Prostate gland (tissue), 2 donors: ENCODE measurements at regions not wholly inside any gene's neighbourhood (a gene's known extent, or its start where the extent isn't known, plus 50 kb on each side); places are given as distances from the start of the nearest gene placed in this dataset.

Experiments used
- DNase-seq: peaks from one replicate; pipeline ENCODE4 v3.0.0-alpha.2; 2019; ENCODE audit warnings: low spot score
- H3K27ac ChIP-seq, 2 donors: fragments of 200-600 bp; sonication (generic); 2 replicates each; pipeline ENCODE4 v1.5.1; 2017 to 2019
- H3K27me3 ChIP-seq: fragments of 200-600 bp; sonication (generic); replicated peaks from 2 replicates; pipeline ENCODE4 v1.5.1; 2019; ENCODE audit not compliant: insufficient read depth
- H3K36me3 ChIP-seq, 2 donors: fragments of 200-600 bp; sonication (generic); 1 replicate in 1 of 2; 2 replicates in 1 of 2; pipeline versions ENCODE4 v1.5.1 to v1.8.1; 2017 to 2019
- H3K4me1 ChIP-seq: fragments of 200-600 bp; sonication (generic); replicated peaks from 2 replicates; pipeline ENCODE4 v1.5.1; 2019
- H3K4me3 ChIP-seq, 2 donors: fragments of 200-600 bp; sonication (generic); 2 replicates each; pipeline ENCODE4 v1.5.1; 2017 to 2019
- H3K9me3 ChIP-seq: fragments of 200-600 bp; sonication (generic); 2 replicates; pipeline ENCODE4 v1.5.1; 2017
- POLR2A ChIP-seq: fragments of 450-650 bp; IDR thresholded peaks from one replicate; pipeline ENCODE4 v1.6.1; 2016; ENCODE audit warnings: antibody characterized with exemption, mild to moderate bottlenecking
- POLR2AphosphoS5 ChIP-seq: sonication (generic); formaldehyde crosslinking; IDR thresholded peaks from one replicate; pipeline ENCODE4 v1.6.1; 2017; ENCODE audit warnings: antibody characterized with exemption
- WGBS: methylation state at CpG from one replicate; pipeline ENCODE4 v1.1.5; 2018; 5-methylcytosine and 5-hydroxymethylcytosine counted together
- intact Hi-C: fragments of 100-400 bp; cut with DNase I; formaldehyde crosslinking; loops from one replicate; pipeline ENCODE4 v1.14.2; 2022
- TF ChIP-seq, protein P1 (sequence below), 4 experiments: fragments of 200-600 bp in 2 of 4; fragments of 450-650 bp in 2 of 4; sonication (generic) in 2 of 4; IDR thresholded peaks; 1 replicate in 3 of 4; 2 replicates in 1 of 4; pipeline ENCODE4 v1.5.1; 2016 to 2019; ENCODE audit warnings: antibody characterized with exemption in 4 of 4, mild to moderate bottlenecking in 2 of 4, moderate library complexity in 2 of 4

DNA sequence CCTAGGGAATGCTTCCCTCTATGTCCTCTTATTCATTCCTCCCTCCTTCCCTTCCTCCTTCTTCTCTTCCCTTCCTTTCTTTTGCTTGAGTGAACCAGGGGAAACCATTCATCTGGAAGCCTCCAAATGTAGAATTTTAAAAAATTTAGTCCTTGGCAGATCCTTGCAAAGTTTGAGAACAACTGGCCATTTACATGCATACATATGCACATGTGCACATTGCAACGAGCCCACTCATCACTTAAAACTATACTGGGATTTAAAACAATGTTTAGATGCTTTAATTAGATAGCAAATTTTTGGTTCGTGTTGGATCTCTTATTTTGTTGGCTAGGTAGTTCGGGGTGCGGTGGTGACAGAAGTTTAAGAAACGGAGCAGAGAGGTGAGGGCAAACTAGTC, 68.0 kb upstream of the HMGA2 start:
- Histone ChIP-seq H3K9me3 (no peaks in the 10 kb centered on the region), H3K36me3 (no peaks in the 10 kb centered on the region), H3K27ac (no peak overlapping the region), H3K4me3 (no peak overlapping the region), H3K27me3 (no peaks in the 10 kb centered on the region), H3K4me1 (no peaks in the 10 kb centered on the region)
- 88% methylated on average over 5 of the region's 5 CpGs for WGBS
- TF ChIP-seq POLR2AphosphoS5: no peak
- no peak for TF ChIP-seq POLR2A
- TF ChIP-seq, protein P1, sequence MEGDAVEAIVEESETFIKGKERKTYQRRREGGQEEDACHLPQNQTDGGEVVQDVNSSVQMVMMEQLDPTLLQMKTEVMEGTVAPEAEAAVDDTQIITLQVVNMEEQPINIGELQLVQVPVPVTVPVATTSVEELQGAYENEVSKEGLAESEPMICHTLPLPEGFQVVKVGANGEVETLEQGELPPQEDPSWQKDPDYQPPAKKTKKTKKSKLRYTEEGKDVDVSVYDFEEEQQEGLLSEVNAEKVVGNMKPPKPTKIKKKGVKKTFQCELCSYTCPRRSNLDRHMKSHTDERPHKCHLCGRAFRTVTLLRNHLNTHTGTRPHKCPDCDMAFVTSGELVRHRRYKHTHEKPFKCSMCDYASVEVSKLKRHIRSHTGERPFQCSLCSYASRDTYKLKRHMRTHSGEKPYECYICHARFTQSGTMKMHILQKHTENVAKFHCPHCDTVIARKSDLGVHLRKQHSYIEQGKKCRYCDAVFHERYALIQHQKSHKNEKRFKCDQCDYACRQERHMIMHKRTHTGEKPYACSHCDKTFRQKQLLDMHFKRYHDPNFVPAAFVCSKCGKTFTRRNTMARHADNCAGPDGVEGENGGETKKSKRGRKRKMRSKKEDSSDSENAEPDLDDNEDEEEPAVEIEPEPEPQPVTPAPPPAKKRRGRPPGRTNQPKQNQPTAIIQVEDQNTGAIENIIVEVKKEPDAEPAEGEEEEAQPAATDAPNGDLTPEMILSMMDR (IDR thresholded peaks at IDR 0.05): no peak
- intact Hi-C loops: no loop called here
- no peak for DNase-seq

- Histone ChIP-seq H3K4me3 (no peak overlapping the region), H3K27me3 (no peaks in the 10 kb centered on the region), H3K4me1 (no peaks in the 10 kb centered on the region), H3K9me3 (no peaks in the 10 kb centered on the region), H3K27ac (no peak overlapping the region), H3K36me3 (no peaks in the 10 kb centered on the region)
- intact Hi-C loops: no loop called here
- no peak for DNase-seq
- TF ChIP-seq, protein P1 (IDR thresholded peaks at IDR 0.05): no peak
- TF ChIP-seq POLR2AphosphoS5: no peak
- TF ChIP-seq POLR2A: no peak
- WGBS: 61% methylated on average over 2 of the region's 2 CpGs
Observed at GRCh38 chr12:65756956-65757511, 67.2 kb upstream of the HMGA2 start.

GRCh38 chr12:65758401-65758800, 65.9 kb upstream of the HMGA2 start:
- 92% methylated on average over 2 of the region's 2 CpGs for WGBS
- no peak for DNase-seq
- H3K4me3 ChIP-seq: no peak overlapping the region
- H3K36me3 ChIP-seq: no peaks in the 10 kb centered on the region
- no peaks in the 10 kb centered on the region for H3K9me3 ChIP-seq
- no peak overlapping the region for H3K27ac ChIP-seq
- intact Hi-C loops: no loop called here
- H3K27me3 ChIP-seq: no peaks in the 10 kb centered on the region
- TF ChIP-seq, protein P1 (IDR thresholded peaks at IDR 0.05): no peak
- TF ChIP-seq POLR2AphosphoS5 (no peak), POLR2A (no peak)
- H3K4me1 ChIP-seq: no peaks in the 10 kb centered on the region

- Histone ChIP-seq H3K4me1 (no peaks in the 10 kb centered on the region), H3K4me3 (no peak overlapping the region), H3K27ac (no peak overlapping the region), H3K36me3 (no peaks in the 10 kb centered on the region), H3K27me3 (no peaks in the 10 kb centered on the region), H3K9me3 (no peaks in the 10 kb centered on the region)
- 96% methylated on average over 8 of the region's 8 CpGs for WGBS
- TF ChIP-seq, protein P1 (IDR thresholded peaks at IDR 0.05): no peak
- TF ChIP-seq POLR2A (no peak), POLR2AphosphoS5 (no peak)
- intact Hi-C loops: no loop called here
- DNase-seq: no peak
Observed at GRCh38 chr12:65759735-65760134, 64.5 kb upstream of the HMGA2 start.

GRCh38 chr12:65761301-65761700, 63.0 kb upstream of the HMGA2 start:
- Histone ChIP-seq H3K27me3 (no peaks in the 10 kb centered on the region), H3K27ac (no peak overlapping the region), H3K36me3 (no peaks in the 10 kb centered on the region), H3K4me3 (no peak overlapping the region), H3K4me1 (no peaks in the 10 kb centered on the region), H3K9me3 (no peaks in the 10 kb centered on the region)
- intact Hi-C loops: no loop called here
- no peak for TF ChIP-seq POLR2AphosphoS5
- TF ChIP-seq, protein P1 (IDR thresholded peaks at IDR 0.05): no peak
- no peak for DNase-seq
- 52% methylated on average over 2 of the region's 2 CpGs for WGBS
